Activated naive CD8-positive, alpha-beta T cell treated with anti-CD3 and anti-CD28 coated beads, Interleukin-2, amount 10 ng/mL, durations not matched to agents 7 days and 5 days (primary cell): ENCODE measurements at regions not wholly inside any gene's neighbourhood (a gene's known extent, or its start where the extent isn't known, plus 50 kb on each side); places are given as distances from the start of the nearest gene placed in this dataset.

Experiments
- ATAC-seq: fragments of 150-1000 bp; cut with Tn5 transposase; one replicate; pipeline ENCODE4 v1.10.0; 2021; ENCODE audit warnings: low read depth, moderate library complexity
- POLR2A ChIA-PET: fragments of 350-600 bp; sonication (Branson Sonifier 250); formaldehyde crosslinking; loops from one replicate; lab custom pipeline; 2021; ENCODE audit warnings: antibody characterized with exemption; lab: Charles Lee
- DNase-seq: peaks from one replicate; pipeline ENCODE4 v3.0.0; 2021
- H3K27ac Mint-ChIP-seq: one replicate; pipeline ENCODE4 v1.8.0; 2022; ENCODE audit warnings: mild to moderate bottlenecking, mixed read lengths
- H3K27me3 Mint-ChIP-seq: one replicate; pipeline ENCODE4 v1.8.0; 2022; ENCODE audit warnings: mild to moderate bottlenecking, moderate library complexity, mixed read lengths
- H3K36me3 Mint-ChIP-seq: one replicate; pipeline ENCODE4 v1.8.0; 2021; ENCODE audit warnings: mild to moderate bottlenecking, mixed read lengths
- H3K4me1 Mint-ChIP-seq: one replicate; pipeline ENCODE4 v1.8.0; 2021; ENCODE audit warnings: mixed read lengths
- H3K4me3 Mint-ChIP-seq: one replicate; pipeline ENCODE4 v1.8.0; 2022; ENCODE audit warnings: mild to moderate bottlenecking, moderate library complexity, mixed read lengths
- H3K9me3 Mint-ChIP-seq: one replicate; pipeline ENCODE4 v1.8.0; 2021; ENCODE audit warnings: mixed read lengths

DNA sequence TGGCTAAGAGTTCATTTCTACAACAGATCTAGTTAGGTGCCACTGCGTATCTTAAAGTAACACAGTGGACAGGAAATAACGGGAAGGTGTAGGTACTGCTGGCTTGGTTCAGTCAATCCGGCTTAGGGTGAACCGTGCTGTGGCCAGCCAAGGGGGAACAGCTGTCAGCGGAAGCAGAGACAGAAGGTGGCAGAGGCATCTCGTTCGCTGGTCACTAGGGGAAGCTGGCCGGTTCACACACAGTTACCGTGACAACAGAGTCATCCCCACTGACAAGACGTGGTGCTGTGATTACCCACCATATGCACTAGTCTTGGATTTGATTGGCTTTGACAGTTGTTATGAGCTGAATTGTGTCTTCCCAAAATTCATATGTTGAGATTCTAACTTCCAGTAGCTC is 58.8 kb upstream of the HDAC4 start:
- ATAC-seq (no peak), DNase-seq (no peak)
- no peaks in the 10 kb centered on the region for H3K27me3 Mint-ChIP-seq
- no peaks in the 10 kb centered on the region for H3K4me1 Mint-ChIP-seq
- H3K4me3 Mint-ChIP-seq = no peak overlapping the region
- no peaks in the 10 kb centered on the region for H3K36me3 Mint-ChIP-seq
- POLR2A ChIA-PET = no interaction called here
- no peaks in the 10 kb centered on the region for H3K9me3 Mint-ChIP-seq
- no peak overlapping the region for H3K27ac Mint-ChIP-seq

DNA sequence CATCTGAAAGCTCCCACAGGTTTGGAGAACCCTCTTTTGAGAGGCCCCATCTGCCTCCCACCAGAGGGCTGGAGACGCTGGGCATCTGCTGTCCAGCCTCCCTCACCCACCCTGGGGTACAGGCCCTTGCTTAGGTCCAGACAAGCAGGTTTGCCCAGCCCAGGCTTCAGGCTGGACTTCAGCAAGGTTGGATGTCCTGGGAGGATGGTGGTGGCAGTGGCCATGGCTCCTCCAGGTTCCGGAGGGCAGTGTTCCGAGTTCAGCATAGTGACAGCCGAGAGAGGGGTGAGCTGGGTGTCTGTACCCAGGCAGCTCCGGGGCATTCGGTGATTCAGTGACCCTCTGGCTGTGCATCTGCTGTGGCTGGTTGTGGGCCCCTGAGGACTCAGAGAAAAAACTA is 58.2 kb upstream of the HDAC4 start:
- Mint-ChIP-seq H3K36me3 (no peaks in the 10 kb centered on the region), H3K4me3 (no peak overlapping the region), H3K27me3 (peaks cover 3% of the 10 kb centered on the region), H3K27ac (no peak overlapping the region), H3K4me1 (no peaks in the 10 kb centered on the region), H3K9me3 (no peaks in the 10 kb centered on the region)
- ATAC-seq (no peak), DNase-seq (no peak)
- POLR2A ChIA-PET = no interaction called here

DNA sequence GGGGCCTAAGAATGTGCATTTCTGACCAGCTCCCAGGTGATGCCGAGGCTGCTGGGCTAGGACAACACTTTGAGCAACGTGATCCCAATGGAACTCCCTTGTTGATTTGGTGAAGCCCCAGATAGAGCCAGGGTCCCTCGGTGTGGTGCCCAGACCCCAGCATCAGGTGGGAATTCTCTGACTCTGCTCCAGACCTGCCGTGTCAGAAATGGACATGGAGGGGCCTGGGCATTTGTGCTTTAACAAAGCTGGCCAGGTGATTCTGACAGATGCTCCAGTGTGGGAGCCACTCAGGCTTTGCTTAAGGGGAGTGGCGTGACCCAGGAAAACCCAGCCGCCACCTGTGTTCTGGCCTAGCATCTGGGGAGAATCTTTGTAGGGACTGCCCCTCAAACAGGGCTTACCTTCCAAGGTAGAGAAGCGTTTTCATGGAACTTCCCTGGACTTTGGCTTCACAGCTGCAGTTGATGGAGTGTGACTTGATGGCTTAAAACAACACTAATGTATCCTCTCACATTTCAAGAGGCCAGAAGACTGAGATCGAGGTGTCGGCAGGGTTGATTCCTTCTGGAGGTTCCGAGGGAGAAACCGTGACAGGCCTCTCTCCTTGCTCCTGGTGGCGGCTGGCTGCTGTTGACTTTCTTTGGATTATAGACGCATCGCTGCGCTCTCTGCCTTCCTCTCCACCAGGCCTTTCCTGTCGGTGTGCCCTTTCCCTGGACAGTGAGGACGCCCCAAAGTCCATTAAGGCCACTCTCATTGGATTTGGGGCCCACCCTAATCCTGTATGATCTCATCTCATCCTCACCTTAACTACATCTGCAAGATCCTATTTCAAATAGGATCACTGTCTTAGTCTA is 57.0 kb upstream of the HDAC4 start:
- no peak overlapping the region for H3K27ac Mint-ChIP-seq
- no peaks in the 10 kb centered on the region for H3K36me3 Mint-ChIP-seq
- POLR2A ChIA-PET = no interaction called here
- H3K4me3 Mint-ChIP-seq = no peak overlapping the region
- ATAC-seq (no peak), DNase-seq (no peak)
- no peaks in the 10 kb centered on the region for H3K9me3 Mint-ChIP-seq
- H3K4me1 Mint-ChIP-seq = no peaks in the 10 kb centered on the region
- H3K27me3 Mint-ChIP-seq = peaks cover 8% of the 10 kb centered on the region

DNA sequence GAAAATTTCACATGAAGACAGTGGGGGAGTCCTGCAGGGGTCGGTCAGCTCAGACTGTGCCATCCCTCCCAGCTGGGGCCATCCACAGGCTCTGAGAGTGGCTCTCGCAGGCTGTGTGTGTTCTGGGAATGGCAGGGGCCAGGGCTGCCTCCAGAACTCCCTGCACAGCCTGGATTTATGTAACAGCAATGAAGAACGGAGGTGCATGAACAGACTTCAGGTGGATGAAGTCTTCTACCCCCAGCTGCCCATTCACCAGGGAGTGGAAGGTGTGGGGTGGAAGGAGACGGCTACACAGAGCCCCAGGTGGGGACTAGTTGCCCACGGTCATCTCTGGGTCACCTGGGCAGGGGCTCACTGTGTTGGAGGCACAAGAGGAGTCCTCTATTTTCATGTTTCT is 56.1 kb upstream of the HDAC4 start:
- Mint-ChIP-seq H3K27me3 (peaks cover 13% of the 10 kb centered on the region), H3K9me3 (no peaks in the 10 kb centered on the region), H3K27ac (no peak overlapping the region), H3K36me3 (no peaks in the 10 kb centered on the region), H3K4me1 (no peaks in the 10 kb centered on the region), H3K4me3 (no peak overlapping the region)
- ATAC-seq (no peak), DNase-seq (no peak)
- POLR2A ChIA-PET = no interaction called here

DNA sequence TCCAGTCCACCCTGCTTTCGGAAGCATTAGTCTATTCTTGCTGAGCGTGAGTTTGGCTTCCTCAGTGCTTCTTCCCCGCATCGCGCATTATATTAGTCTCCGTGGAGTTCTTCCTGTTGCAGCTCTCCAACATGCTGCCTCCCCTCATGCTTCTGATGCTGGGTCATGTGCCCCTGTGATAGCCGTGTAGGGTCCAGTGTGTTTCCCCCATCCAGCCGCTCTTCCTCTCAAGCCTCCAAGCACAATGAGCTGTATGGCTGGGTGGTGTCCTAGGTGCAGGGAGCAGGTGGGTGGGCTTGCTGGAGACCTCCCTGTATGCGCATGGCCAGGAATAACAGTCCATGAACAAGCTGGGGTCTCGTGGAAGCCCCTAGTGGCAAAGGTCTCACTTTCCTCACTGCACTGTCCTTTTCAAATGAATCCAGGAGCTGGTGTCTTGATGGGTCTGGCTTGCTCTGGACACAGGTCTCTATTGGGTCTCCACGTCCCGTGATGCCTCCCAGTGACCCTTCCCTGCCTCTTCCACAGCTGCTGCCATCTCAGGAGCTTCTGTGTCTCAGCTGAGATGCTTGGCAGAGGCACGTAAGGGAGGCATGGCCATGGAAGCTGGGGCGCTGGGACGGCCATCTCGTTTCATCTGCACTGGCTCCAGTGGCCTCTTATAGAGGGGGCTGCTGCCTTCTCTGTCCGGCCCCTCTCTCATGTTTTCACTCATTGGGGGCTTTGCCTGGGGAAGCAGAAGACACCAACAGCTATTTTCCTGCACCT is 54.8 kb upstream of the HDAC4 start:
- H3K36me3 Mint-ChIP-seq = no peaks in the 10 kb centered on the region
- DNase-seq (no peak), ATAC-seq (no peak)
- no peaks in the 10 kb centered on the region for H3K4me1 Mint-ChIP-seq
- peaks cover 2% of the 10 kb centered on the region for H3K9me3 Mint-ChIP-seq
- POLR2A ChIA-PET = no interaction called here
- peaks cover 21% of the 10 kb centered on the region for H3K27me3 Mint-ChIP-seq
- H3K4me3 Mint-ChIP-seq = no peak overlapping the region
- no peak overlapping the region for H3K27ac Mint-ChIP-seq

DNA sequence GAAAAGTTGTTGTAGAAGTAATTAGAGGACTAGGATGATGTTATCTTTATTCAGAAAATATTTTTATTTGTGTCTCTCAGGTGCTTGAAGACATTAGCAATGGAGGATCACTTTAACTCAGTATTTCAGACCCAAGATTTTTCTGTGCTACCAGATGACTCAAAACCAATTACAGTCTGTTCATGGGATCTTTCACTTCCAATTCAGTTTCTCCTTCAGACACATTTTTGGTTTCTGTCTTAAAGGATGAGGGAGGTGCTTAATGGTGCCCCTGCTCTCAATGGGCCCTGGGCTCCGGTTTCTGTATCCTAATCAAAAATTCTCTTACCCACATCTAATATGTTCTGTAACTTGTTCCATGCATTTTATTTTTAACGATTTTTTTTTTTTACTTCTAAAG is 53.7 kb upstream of the HDAC4 start:
- Mint-ChIP-seq H3K9me3 (peaks cover 2% of the 10 kb centered on the region), H3K27me3 (peaks cover 21% of the 10 kb centered on the region), H3K27ac (no peak overlapping the region), H3K4me3 (no peak overlapping the region), H3K4me1 (no peaks in the 10 kb centered on the region), H3K36me3 (no peaks in the 10 kb centered on the region)
- DNase-seq = no peak
- no peak for ATAC-seq
- POLR2A ChIA-PET = no interaction called here
